ENCODE measurements at regions not wholly inside any gene's neighbourhood (a gene's known extent, or its start where the extent isn't known, plus 50 kb on each side); places are given as distances from the start of the nearest gene placed in this dataset.

GRCh38 chr3:22236490-22237270 lies 485.7 kb upstream of the ZNF385D start:
- no peak for TF ChIP-seq CTCF (IDR thresholded peaks at IDR 0.05; ENCODE audit: insufficient read depth, low read depth, low read length, missing control alignments)
- peak; percentile 7 for DNase-seq (ENCODE audit: low read depth)
- no peak overlapping the region for H3K4me3 ChIP-seq (ENCODE audit: low read depth, low read length)

GRCh38 chr3:22239011-22239410 lies 488.0 kb upstream of the ZNF385D start:
- no peak for DNase-seq (ENCODE audit: low read depth)
- no peak for TF ChIP-seq CTCF (IDR thresholded peaks at IDR 0.05; ENCODE audit: insufficient read depth, low read depth, low read length, missing control alignments)
- H3K4me3 ChIP-seq (ENCODE audit: low read depth, low read length): no peak overlapping the region

GRCh38 chr3:22241110-22241509 lies 490.1 kb upstream of the ZNF385D start:
- DNase-seq (ENCODE audit: low read depth): no peak
- no peak for TF ChIP-seq CTCF (IDR thresholded peaks at IDR 0.05; ENCODE audit: insufficient read depth, low read depth, low read length, missing control alignments)
- no peak overlapping the region for H3K4me3 ChIP-seq (ENCODE audit: low read depth, low read length)

- no peak overlapping the region for H3K4me3 ChIP-seq (ENCODE audit: low read depth, low read length)
- TF ChIP-seq CTCF (IDR thresholded peaks at IDR 0.05; ENCODE audit: insufficient read depth, low read depth, low read length, missing control alignments): no peak
- DNase-seq (ENCODE audit: low read depth): no peak
These were observed 493.9 kb upstream of the ZNF385D start for GRCh38 chr3:22244761-22245521.

- TF ChIP-seq CTCF (IDR thresholded peaks at IDR 0.05; ENCODE audit: insufficient read depth, low read depth, low read length, missing control alignments): no peak
- DNase-seq (ENCODE audit: low read depth): no peak
- H3K4me3 ChIP-seq (ENCODE audit: low read depth, low read length): no peak overlapping the region
These were observed 495.0 kb upstream of the ZNF385D start for GRCh38 chr3:22245811-22246583.

GRCh38 chr3:22249658-22250057 lies 498.6 kb upstream of the ZNF385D start:
- no peak for TF ChIP-seq CTCF (IDR thresholded peaks at IDR 0.05; ENCODE audit: insufficient read depth, low read depth, low read length, missing control alignments)
- DNase-seq (ENCODE audit: low read depth): no peak
- no peak overlapping the region for H3K4me3 ChIP-seq (ENCODE audit: low read depth, low read length)
